Colonic mucosa (tissue), 4 donors: ENCODE measurements at regions not wholly inside any gene's neighbourhood (a gene's known extent, or its start where the extent isn't known, plus 50 kb on each side); places are given as distances from the start of the nearest gene placed in this dataset.

Experiments
- DNase-seq: peaks from one replicate; pipeline ENCODE4 v3.0.0-alpha.2; 2020
- H3K27ac ChIP-seq: fragments of 200-600 bp; one replicate; pipeline ENCODE4 v1.8.0; 2021
- H3K27me3 ChIP-seq: fragments of 200-600 bp; one replicate; pipeline ENCODE4 v1.8.0; 2021
- H3K36me3 ChIP-seq: fragments of 200-600 bp; one replicate; pipeline ENCODE4 v1.8.0; 2021
- H3K4me1 ChIP-seq: fragments of 200-600 bp; one replicate; pipeline ENCODE4 v1.8.0; 2021; ENCODE audit warnings: mild to moderate bottlenecking
- H3K4me3 ChIP-seq: fragments of 200-600 bp; one replicate; pipeline ENCODE4 v1.8.0; 2021
- H3K9ac ChIP-seq, 2 donors: one replicate each; pipeline ENCODE4 v1.7.0; 2013; ENCODE audit warnings: control low read depth in 2 of 2, low read depth in 2 of 2, low read length in 2 of 2
- H3K9me3 ChIP-seq: fragments of 200-600 bp; one replicate; pipeline ENCODE4 v1.8.0; 2021
- intact Hi-C: fragments of 100-400 bp; cut with DNase I; formaldehyde crosslinking; loops from one replicate; pipeline ENCODE4 v1.14.1; 2022
- TF ChIP-seq, protein P1 (sequence below): fragments of 200-600 bp; IDR thresholded peaks from one replicate; pipeline ENCODE4 v1.8.0; 2022; ENCODE audit warnings: antibody characterized with exemption, mild to moderate bottlenecking
- donor health status: healthy.
- donor health status: DM: no; HTN: no; CAD: no.
- donor health status: DM: no; HTN: no; CAD: no.

DNA sequence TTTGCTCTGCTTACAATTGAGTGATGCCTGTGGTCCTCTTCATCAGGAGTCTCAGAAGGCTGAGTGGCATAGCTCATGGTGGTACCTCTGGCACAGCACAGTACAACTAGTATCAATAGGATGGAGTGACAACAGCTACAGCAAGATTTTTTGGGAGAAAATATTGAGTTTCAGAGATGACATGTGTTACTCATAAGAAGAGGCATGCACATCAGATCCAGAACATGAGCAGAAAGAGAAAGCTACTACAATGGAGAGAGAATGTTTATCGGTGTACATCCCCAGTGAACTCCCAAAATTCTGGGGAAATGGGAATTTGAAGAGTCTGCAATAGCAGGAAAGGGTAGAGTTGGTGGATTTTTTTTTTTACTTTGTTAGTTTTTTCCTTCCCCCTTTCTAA is 130.5 kb upstream of the MB21D2 start:
- no peaks in the 10 kb centered on the region for H3K27me3 ChIP-seq
- no peaks in the 10 kb centered on the region for H3K36me3 ChIP-seq
- intact Hi-C loops: loop anchor here (10.0 kb wide), 1 partner anchor 527 kb away; no protein-coding TSS in a partner anchor
- TF ChIP-seq, protein P1, sequence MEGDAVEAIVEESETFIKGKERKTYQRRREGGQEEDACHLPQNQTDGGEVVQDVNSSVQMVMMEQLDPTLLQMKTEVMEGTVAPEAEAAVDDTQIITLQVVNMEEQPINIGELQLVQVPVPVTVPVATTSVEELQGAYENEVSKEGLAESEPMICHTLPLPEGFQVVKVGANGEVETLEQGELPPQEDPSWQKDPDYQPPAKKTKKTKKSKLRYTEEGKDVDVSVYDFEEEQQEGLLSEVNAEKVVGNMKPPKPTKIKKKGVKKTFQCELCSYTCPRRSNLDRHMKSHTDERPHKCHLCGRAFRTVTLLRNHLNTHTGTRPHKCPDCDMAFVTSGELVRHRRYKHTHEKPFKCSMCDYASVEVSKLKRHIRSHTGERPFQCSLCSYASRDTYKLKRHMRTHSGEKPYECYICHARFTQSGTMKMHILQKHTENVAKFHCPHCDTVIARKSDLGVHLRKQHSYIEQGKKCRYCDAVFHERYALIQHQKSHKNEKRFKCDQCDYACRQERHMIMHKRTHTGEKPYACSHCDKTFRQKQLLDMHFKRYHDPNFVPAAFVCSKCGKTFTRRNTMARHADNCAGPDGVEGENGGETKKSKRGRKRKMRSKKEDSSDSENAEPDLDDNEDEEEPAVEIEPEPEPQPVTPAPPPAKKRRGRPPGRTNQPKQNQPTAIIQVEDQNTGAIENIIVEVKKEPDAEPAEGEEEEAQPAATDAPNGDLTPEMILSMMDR: no peak
- H3K9me3 ChIP-seq: no peaks in the 10 kb centered on the region
- H3K4me3 ChIP-seq: no peak overlapping the region
- no peak overlapping the region for H3K9ac ChIP-seq
- no peak overlapping the region for H3K27ac ChIP-seq
- no peak for DNase-seq
- no peaks in the 10 kb centered on the region for H3K4me1 ChIP-seq

- no peaks in the 10 kb centered on the region for H3K9me3 ChIP-seq
- intact Hi-C loops: loop anchor here (10.0 kb wide), 1 partner anchor 525 kb away; no protein-coding TSS in a partner anchor
- no peaks in the 10 kb centered on the region for H3K4me1 ChIP-seq
- H3K9ac ChIP-seq: no peak overlapping the region
- DNase-seq: no peak
- no peaks in the 10 kb centered on the region for H3K36me3 ChIP-seq
- H3K27ac ChIP-seq: no peak overlapping the region
- no peak overlapping the region for H3K4me3 ChIP-seq
- no peaks in the 10 kb centered on the region for H3K27me3 ChIP-seq
- TF ChIP-seq, protein P1: no peak
These were observed 132.3 kb upstream of the MB21D2 start for GRCh38 chr3:193049935-193050334.

- intact Hi-C loops: no loop called here
- no peaks in the 10 kb centered on the region for H3K27me3 ChIP-seq
- TF ChIP-seq, protein P1: no peak
- no peak for DNase-seq
- H3K9ac ChIP-seq: no peak overlapping the region
- H3K4me1 ChIP-seq: no peaks in the 10 kb centered on the region
- no peak overlapping the region for H3K27ac ChIP-seq
- no peaks in the 10 kb centered on the region for H3K36me3 ChIP-seq
- no peaks in the 10 kb centered on the region for H3K9me3 ChIP-seq
- no peak overlapping the region for H3K4me3 ChIP-seq
These were observed 133.7 kb upstream of the MB21D2 start for GRCh38 chr3:193051314-193051713.

- intact Hi-C loops: no loop called here
- Histone ChIP-seq H3K36me3 (no peaks in the 10 kb centered on the region), H3K9me3 (no peaks in the 10 kb centered on the region), H3K9ac (no peak overlapping the region), H3K4me3 (no peak overlapping the region), H3K4me1 (no peaks in the 10 kb centered on the region), H3K27ac (no peak overlapping the region), H3K27me3 (no peaks in the 10 kb centered on the region)
- DNase-seq: no peak
- TF ChIP-seq, protein P1: no peak
These were observed 134.8 kb upstream of the MB21D2 start for GRCh38 chr3:193052354-193053045.

GRCh38 chr3:193053046-193053435 is 135.4 kb upstream of the MB21D2 start:
- no peaks in the 10 kb centered on the region for H3K36me3 ChIP-seq
- H3K4me3 ChIP-seq: no peak overlapping the region
- TF ChIP-seq, protein P1: no peak
- intact Hi-C loops: no loop called here
- H3K4me1 ChIP-seq: no peaks in the 10 kb centered on the region
- H3K27me3 ChIP-seq: no peaks in the 10 kb centered on the region
- no peak overlapping the region for H3K9ac ChIP-seq
- DNase-seq: no peak
- H3K27ac ChIP-seq: no peak overlapping the region
- H3K9me3 ChIP-seq: no peaks in the 10 kb centered on the region
